WI38 (cell line): ENCODE measurements at regions not wholly inside any gene's neighbourhood (a gene's known extent, or its start where the extent isn't known, plus 50 kb on each side); places are given as distances from the start of the nearest gene placed in this dataset.
"Not testable (repeated sequence)": the region's sequence is repeated elsewhere in the genome, so short reads cannot be mapped to it uniquely, and the experiment has no call there.

ENCODE experiments used
- H3K4me3 ChIP-seq: 2 replicates; pipeline ENCODE4 v1.5.1; 2011; ENCODE audit warnings: low read depth, mild to moderate bottlenecking, control low read depth, low read length
- TF ChIP-seq, protein P1 (sequence below): IDR thresholded peaks from 2 replicates; pipeline ENCODE4 v1.5.1; 2012; ENCODE audit warnings: low read depth, mild to moderate bottlenecking, control low read depth, low read length

DNA sequence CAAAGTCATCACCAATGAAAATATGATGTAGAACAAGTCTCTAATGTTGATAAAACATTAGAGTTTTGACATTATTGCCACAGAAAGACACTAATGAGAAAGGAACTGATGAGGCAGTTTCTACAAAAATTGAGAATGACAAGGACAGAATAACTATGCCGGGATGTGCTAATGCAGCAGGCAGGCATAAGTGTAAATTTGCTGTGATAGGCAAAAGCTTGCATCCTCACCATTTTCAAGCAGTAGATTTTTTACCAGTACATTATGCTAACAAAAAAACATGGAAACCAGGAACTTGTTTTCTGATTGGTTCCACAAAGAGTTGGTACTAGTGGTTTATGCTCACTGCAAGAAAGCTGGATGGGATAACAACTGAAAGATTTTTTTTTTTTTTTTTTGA lies 715.5 kb upstream of the LRRTM4 start:
- TF ChIP-seq, protein P1, sequence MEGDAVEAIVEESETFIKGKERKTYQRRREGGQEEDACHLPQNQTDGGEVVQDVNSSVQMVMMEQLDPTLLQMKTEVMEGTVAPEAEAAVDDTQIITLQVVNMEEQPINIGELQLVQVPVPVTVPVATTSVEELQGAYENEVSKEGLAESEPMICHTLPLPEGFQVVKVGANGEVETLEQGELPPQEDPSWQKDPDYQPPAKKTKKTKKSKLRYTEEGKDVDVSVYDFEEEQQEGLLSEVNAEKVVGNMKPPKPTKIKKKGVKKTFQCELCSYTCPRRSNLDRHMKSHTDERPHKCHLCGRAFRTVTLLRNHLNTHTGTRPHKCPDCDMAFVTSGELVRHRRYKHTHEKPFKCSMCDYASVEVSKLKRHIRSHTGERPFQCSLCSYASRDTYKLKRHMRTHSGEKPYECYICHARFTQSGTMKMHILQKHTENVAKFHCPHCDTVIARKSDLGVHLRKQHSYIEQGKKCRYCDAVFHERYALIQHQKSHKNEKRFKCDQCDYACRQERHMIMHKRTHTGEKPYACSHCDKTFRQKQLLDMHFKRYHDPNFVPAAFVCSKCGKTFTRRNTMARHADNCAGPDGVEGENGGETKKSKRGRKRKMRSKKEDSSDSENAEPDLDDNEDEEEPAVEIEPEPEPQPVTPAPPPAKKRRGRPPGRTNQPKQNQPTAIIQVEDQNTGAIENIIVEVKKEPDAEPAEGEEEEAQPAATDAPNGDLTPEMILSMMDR: no peak
- no peak overlapping the region for H3K4me3 ChIP-seq

DNA sequence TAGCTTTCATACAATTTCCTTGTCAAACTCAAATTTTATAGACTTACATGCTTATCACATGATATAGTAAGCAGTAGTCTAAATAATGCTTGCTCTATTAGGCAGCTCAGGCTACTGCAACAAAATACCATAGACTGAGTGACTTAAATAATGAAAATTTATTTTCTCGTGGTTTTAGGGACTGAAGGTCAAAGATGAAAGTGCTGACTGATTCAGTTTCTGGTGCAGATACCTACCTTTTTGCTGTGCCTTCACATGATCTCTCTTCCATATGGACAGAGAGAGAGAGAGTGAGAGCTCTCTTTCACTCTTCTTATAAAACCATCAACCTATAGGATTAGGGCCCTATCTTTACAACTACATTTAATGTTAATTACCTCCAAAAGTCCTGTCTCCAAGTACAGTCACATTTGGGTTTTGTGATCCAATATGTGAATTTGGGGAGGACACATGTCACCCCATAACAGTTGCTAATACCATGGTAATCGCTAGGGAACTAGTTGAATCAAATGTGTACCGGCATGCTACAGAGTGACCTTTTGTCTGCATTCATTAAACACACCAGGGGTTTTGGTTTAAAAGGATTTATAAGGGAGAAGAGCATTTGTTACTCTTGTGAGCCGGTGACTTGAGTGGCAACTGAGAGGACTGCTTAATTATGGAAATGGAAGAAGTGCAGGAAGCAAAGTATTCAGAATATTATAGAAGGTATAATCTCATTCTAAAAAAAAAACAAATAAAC lies 723.4 kb upstream of the LRRTM4 start:
- TF ChIP-seq, protein P1: no peak
- no peak overlapping the region for H3K4me3 ChIP-seq

DNA sequence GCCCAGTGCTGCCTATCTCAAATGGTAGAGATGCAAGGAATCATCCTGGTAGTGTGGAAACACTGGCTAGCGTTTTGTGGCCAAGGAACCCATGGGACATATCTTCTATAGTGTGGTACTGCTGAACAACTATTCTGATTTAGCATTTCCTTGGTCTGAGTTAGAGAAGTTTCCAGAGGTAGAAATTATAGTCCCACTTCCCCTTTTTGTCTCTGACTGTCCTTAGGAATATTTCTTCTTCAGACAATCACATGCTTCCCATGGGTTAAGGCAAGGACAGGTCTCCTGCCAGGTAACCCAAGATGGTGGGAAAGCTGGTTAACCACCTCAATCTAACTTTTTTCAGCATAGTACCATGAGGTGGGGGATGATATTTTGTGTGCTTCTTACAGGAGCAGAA lies 729.5 kb upstream of the LRRTM4 start:
- TF ChIP-seq, protein P1: no peak
- H3K4me3 ChIP-seq: no peak overlapping the region

DNA sequence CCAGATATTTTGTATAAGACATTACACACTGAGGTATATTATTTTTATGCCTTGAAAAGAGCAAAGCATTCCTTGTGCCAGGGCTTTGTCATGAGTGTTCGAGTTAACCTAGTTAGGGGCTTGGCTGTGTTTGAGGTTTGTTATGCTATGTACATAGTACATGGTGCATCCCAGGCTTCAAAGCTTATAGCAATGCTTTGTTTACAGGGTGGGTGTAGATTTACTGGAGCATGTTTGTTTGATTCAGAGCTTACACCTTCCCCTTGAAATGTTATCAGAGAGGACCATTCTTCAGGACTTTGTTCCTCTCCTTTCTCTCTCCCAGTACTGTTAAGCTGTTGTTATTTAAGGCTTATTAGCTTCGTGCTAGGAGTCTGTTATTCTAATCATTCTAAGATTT lies 738.7 kb upstream of the LRRTM4 start:
- H3K4me3 ChIP-seq: no peak overlapping the region
- TF ChIP-seq, protein P1: no peak

DNA sequence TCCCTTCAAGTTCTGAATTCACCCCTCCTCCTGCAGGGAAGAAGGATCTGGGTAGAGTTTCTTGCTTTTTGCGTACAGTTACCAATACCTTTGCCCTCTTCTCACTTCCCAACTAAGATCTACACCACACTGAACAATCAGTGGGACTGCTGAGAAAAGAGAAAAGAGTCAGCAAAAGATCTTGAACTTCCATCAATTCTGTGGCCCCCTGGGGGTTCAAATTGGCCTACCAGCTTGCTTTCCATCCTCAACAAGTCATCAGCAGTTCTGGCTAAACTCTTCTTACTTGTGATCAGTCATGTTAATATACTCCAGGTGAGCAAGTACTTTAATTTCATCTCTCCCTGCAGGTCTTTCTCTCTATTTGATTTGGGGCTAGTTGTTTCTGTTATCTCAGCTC lies 739.3 kb upstream of the LRRTM4 start:
- H3K4me3 ChIP-seq: no peak overlapping the region
- TF ChIP-seq, protein P1: no peak

DNA sequence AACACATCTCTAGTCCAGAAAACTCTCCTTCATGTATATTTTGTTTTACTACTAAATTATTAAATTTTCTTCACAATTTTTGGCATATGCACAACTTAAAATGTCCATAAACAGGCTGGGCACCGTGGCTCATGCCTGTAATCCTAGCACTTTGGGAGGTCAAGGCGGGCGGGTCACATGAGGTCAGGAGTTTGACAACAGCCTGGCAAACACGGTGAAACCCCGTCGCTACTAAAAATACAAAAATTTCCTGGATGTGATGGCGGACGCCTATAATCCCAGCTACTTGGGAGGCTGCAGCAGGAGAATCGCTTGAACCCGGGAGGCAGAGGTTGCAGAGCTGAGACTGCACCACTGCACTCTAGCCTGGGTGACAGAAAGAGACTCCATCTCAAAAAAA lies 739.9 kb upstream of the LRRTM4 start:
- H3K4me3 ChIP-seq: not testable (repeated sequence)

DNA sequence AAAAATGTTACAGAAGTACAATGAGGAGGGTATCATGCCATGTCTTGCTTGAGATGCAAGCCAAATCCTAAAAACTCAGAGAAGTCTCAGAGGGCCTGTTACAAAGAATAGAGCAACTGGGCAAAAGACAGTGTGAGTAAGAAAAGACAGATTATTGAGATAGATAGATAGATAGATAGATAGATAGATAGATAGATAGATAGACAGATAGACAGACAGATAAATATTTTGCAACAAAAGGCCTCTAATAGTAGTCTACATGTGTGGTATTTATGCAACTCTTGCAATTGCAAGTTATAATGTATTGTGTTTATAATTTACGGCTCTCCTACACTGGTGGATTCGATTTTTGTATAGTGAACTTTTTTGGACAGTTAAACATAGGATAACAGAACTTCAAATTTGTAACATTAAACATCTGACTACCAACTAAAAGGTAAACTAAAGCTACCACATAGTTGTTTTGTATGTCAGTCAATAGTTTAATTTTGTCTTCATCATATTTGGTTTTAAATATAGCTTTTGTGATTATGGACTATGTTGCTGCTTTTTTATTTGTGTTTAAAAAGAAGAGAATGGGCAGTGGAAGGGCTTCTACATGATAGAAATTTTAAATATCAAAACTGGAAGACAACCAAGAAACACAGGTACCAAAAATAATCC lies 740.7 kb upstream of the LRRTM4 start:
- TF ChIP-seq, protein P1: no peak
- no peak overlapping the region for H3K4me3 ChIP-seq
